Stimulated activated naive CD8-positive, alpha-beta T cell treated with anti-CD3 and anti-CD28 coated beads, Interleukin-15, Interleukin-2, amounts not matched to agents 100 ng/mL and 50 ng/mL, for 24 hours (primary cell): ENCODE measurements at regions not wholly inside any gene's neighbourhood (a gene's known extent, or its start where the extent isn't known, plus 50 kb on each side); places are given as distances from the start of the nearest gene placed in this dataset.

Experiments
- H3K27ac Mint-ChIP-seq: one replicate; pipeline ENCODE4 v1.8.0; 2021; ENCODE audit warnings: mild to moderate bottlenecking, mixed read lengths
- H3K27me3 Mint-ChIP-seq: one replicate; pipeline ENCODE4 v1.8.0; 2021; ENCODE audit warnings: mixed read lengths
- H3K36me3 Mint-ChIP-seq: one replicate; pipeline ENCODE4 v1.8.0; 2021; ENCODE audit warnings: low read depth, mixed read lengths
- H3K4me1 Mint-ChIP-seq: one replicate; pipeline ENCODE4 v1.8.0; 2021; ENCODE audit warnings: low read depth, mixed read lengths
- H3K4me3 Mint-ChIP-seq: one replicate; pipeline ENCODE4 v1.8.0; 2021; ENCODE audit warnings: mild to moderate bottlenecking, mixed read lengths
- H3K9me3 Mint-ChIP-seq: one replicate; pipeline ENCODE4 v1.8.0; 2021; ENCODE audit warnings: mixed read lengths

- H3K4me1 Mint-ChIP-seq, result no peaks in the 10 kb centered on the region
- H3K36me3 Mint-ChIP-seq, result no peaks in the 10 kb centered on the region
- no peak overlapping the region for H3K27ac Mint-ChIP-seq
- no peak overlapping the region for H3K4me3 Mint-ChIP-seq
- peaks cover 8% of the 10 kb centered on the region for H3K27me3 Mint-ChIP-seq
- no peaks in the 10 kb centered on the region for H3K9me3 Mint-ChIP-seq
Measured at GRCh38 chr16:54488729-54489128, 202.1 kb upstream of the IRX3 start.

- Mint-ChIP-seq H3K4me3 (no peak overlapping the region), H3K4me1 (no peaks in the 10 kb centered on the region), H3K27ac (no peak overlapping the region), H3K36me3 (no peaks in the 10 kb centered on the region), H3K9me3 (no peaks in the 10 kb centered on the region), H3K27me3 (peaks cover 8% of the 10 kb centered on the region)
Measured at GRCh38 chr16:54487933-54488332, 201.3 kb upstream of the IRX3 start.

- Mint-ChIP-seq H3K27ac (no peak overlapping the region), H3K27me3 (peaks cover 3% of the 10 kb centered on the region), H3K9me3 (no peaks in the 10 kb centered on the region), H3K4me3 (no peak overlapping the region), H3K4me1 (no peaks in the 10 kb centered on the region), H3K36me3 (no peaks in the 10 kb centered on the region)
Measured at GRCh38 chr16:54484700-54485099, 198.1 kb upstream of the IRX3 start.

- Mint-ChIP-seq H3K27ac (no peak overlapping the region), H3K4me3 (no peak overlapping the region), H3K36me3 (no peaks in the 10 kb centered on the region), H3K9me3 (peaks cover 4% of the 10 kb centered on the region), H3K4me1 (no peaks in the 10 kb centered on the region), H3K27me3 (peaks cover 7% of the 10 kb centered on the region)
Measured at GRCh38 chr16:54482892-54483574, 196.4 kb upstream of the IRX3 start.

- Mint-ChIP-seq H3K9me3 (peaks cover 7% of the 10 kb centered on the region), H3K27ac (no peak overlapping the region), H3K4me3 (no peak overlapping the region), H3K27me3 (peaks cover 7% of the 10 kb centered on the region), H3K4me1 (no peaks in the 10 kb centered on the region), H3K36me3 (no peaks in the 10 kb centered on the region)
Measured at GRCh38 chr16:54480429-54480828, 193.8 kb upstream of the IRX3 start.

- no peaks in the 10 kb centered on the region for H3K36me3 Mint-ChIP-seq
- peaks cover 7% of the 10 kb centered on the region for H3K27me3 Mint-ChIP-seq
- H3K27ac Mint-ChIP-seq, result no peak overlapping the region
- no peaks in the 10 kb centered on the region for H3K4me1 Mint-ChIP-seq
- no peak overlapping the region for H3K4me3 Mint-ChIP-seq
- H3K9me3 Mint-ChIP-seq, result peaks cover 7% of the 10 kb centered on the region
Measured at GRCh38 chr16:54479546-54479945, 193.0 kb upstream of the IRX3 start.

- Mint-ChIP-seq H3K4me1 (no peaks in the 10 kb centered on the region), H3K9me3 (peaks cover 7% of the 10 kb centered on the region), H3K36me3 (no peaks in the 10 kb centered on the region), H3K27ac (no peak overlapping the region), H3K27me3 (peaks cover 3% of the 10 kb centered on the region), H3K4me3 (no peak overlapping the region)
Measured at GRCh38 chr16:54477714-54478113, 191.1 kb upstream of the IRX3 start.

- no peaks in the 10 kb centered on the region for H3K36me3 Mint-ChIP-seq
- no peaks in the 10 kb centered on the region for H3K4me1 Mint-ChIP-seq
- H3K4me3 Mint-ChIP-seq, result no peak overlapping the region
- peaks cover 3% of the 10 kb centered on the region for H3K27me3 Mint-ChIP-seq
- H3K9me3 Mint-ChIP-seq, result peaks cover 7% of the 10 kb centered on the region
- no peak overlapping the region for H3K27ac Mint-ChIP-seq
Measured at GRCh38 chr16:54475019-54475601, 188.5 kb upstream of the IRX3 start.

GRCh38 chr16:54473226-54473993 lies 186.8 kb upstream of the IRX3 start:
- Mint-ChIP-seq H3K27ac (no peak overlapping the region), H3K27me3 (no peaks in the 10 kb centered on the region), H3K9me3 (peaks cover 4% of the 10 kb centered on the region), H3K4me1 (no peaks in the 10 kb centered on the region), H3K4me3 (no peak overlapping the region), H3K36me3 (no peaks in the 10 kb centered on the region)

- Mint-ChIP-seq H3K27me3 (no peaks in the 10 kb centered on the region), H3K9me3 (peaks cover 7% of the 10 kb centered on the region), H3K27ac (no peak overlapping the region), H3K4me1 (no peaks in the 10 kb centered on the region), H3K4me3 (no peak overlapping the region), H3K36me3 (no peaks in the 10 kb centered on the region)
Measured at GRCh38 chr16:54467398-54467797, 180.8 kb upstream of the IRX3 start.

- Mint-ChIP-seq H3K9me3 (peaks cover 7% of the 10 kb centered on the region), H3K36me3 (no peaks in the 10 kb centered on the region), H3K4me1 (no peaks in the 10 kb centered on the region), H3K27ac (no peak overlapping the region), H3K4me3 (no peak overlapping the region), H3K27me3 (peaks cover under 1% of the 10 kb centered on the region)
Measured at GRCh38 chr16:54466233-54466632, 179.6 kb upstream of the IRX3 start.

GRCh38 chr16:54465063-54465462 lies 178.5 kb upstream of the IRX3 start:
- Mint-ChIP-seq H3K27ac (no peak overlapping the region), H3K27me3 (peaks cover 4% of the 10 kb centered on the region), H3K36me3 (no peaks in the 10 kb centered on the region), H3K4me3 (no peak overlapping the region), H3K4me1 (no peaks in the 10 kb centered on the region), H3K9me3 (peaks cover 7% of the 10 kb centered on the region)

GRCh38 chr16:54462771-54463170 lies 176.2 kb upstream of the IRX3 start:
- no peaks in the 10 kb centered on the region for H3K36me3 Mint-ChIP-seq
- peaks cover 4% of the 10 kb centered on the region for H3K27me3 Mint-ChIP-seq
- H3K9me3 Mint-ChIP-seq, result peaks cover 7% of the 10 kb centered on the region
- no peak overlapping the region for H3K27ac Mint-ChIP-seq
- no peak overlapping the region for H3K4me3 Mint-ChIP-seq
- no peaks in the 10 kb centered on the region for H3K4me1 Mint-ChIP-seq

GRCh38 chr16:54462151-54462651 lies 175.6 kb upstream of the IRX3 start:
- no peaks in the 10 kb centered on the region for H3K36me3 Mint-ChIP-seq
- no peak overlapping the region for H3K27ac Mint-ChIP-seq
- no peak overlapping the region for H3K4me3 Mint-ChIP-seq
- no peaks in the 10 kb centered on the region for H3K4me1 Mint-ChIP-seq
- peaks cover 7% of the 10 kb centered on the region for H3K9me3 Mint-ChIP-seq
- H3K27me3 Mint-ChIP-seq, result peaks cover 4% of the 10 kb centered on the region

GRCh38 chr16:54460263-54460860 lies 173.8 kb upstream of the IRX3 start:
- no peak overlapping the region for H3K27ac Mint-ChIP-seq
- no peaks in the 10 kb centered on the region for H3K36me3 Mint-ChIP-seq
- H3K4me3 Mint-ChIP-seq, result no peak overlapping the region
- H3K27me3 Mint-ChIP-seq, result peaks cover 4% of the 10 kb centered on the region
- no peaks in the 10 kb centered on the region for H3K4me1 Mint-ChIP-seq
- peaks cover 7% of the 10 kb centered on the region for H3K9me3 Mint-ChIP-seq
